ENCODE measurements at regions not wholly inside any gene's neighbourhood (a gene's known extent, or its start where the extent isn't known, plus 50 kb on each side); places are given as distances from the start of the nearest gene placed in this dataset.

DNA sequence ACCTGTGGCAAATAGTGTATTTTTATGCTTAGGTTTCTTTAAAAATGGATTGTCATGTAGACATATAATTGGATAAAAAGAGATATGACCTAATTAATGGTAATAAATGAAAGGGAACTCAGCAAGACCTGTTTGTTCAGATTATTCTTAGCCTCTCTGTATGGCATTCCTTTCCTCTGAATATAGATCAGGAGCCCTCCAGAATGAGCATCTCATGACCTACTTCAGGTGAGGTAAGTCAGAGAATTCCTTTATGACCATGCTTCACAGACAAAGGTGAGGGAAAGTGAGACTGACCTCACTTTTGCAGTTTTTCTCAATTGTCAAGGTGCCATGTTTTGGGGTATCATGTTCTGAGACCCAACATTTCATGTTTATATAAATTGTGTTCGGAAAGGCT, 1744.3 kb upstream of the PIK3C3 start:
- no TSS peak for BruUV-seq (replicated peaks)
- H3K9ac ChIP-seq (replicated peaks; ENCODE audit: extremely low read depth, insufficient read depth, low read length) = no peak overlapping the region
- CTCF ChIA-PET = no interaction called here
- TF ChIP-seq FOS (IDR thresholded peaks at IDR 0.05; ENCODE audit: borderline replicate concordance, insufficient read depth, low read length) (no peak), JUN (IDR thresholded peaks at IDR 0.05; ENCODE audit: borderline replicate concordance, insufficient read depth, insufficient read length, low read depth) (no peak), GATA2 (IDR thresholded peaks at IDR 0.05; ENCODE audit: insufficient read depth, insufficient read length, low read depth, low read length) (no peak), POLR2A (IDR thresholded peaks at IDR 0.05; ENCODE audit: low read depth, low read length) (no peak), MYC (IDR thresholded peaks at IDR 0.05; ENCODE audit: low read depth, low read length) (no peak), EZH2 (IDR thresholded peaks at IDR 0.05; ENCODE audit: borderline replicate concordance, low read depth, low read length, severe bottlenecking) (no peak), POLR2AphosphoS5 (IDR thresholded peaks at IDR 0.05; ENCODE audit: insufficient read depth, low read depth, low read length) (no peak)
- TF ChIP-seq, protein P1, sequence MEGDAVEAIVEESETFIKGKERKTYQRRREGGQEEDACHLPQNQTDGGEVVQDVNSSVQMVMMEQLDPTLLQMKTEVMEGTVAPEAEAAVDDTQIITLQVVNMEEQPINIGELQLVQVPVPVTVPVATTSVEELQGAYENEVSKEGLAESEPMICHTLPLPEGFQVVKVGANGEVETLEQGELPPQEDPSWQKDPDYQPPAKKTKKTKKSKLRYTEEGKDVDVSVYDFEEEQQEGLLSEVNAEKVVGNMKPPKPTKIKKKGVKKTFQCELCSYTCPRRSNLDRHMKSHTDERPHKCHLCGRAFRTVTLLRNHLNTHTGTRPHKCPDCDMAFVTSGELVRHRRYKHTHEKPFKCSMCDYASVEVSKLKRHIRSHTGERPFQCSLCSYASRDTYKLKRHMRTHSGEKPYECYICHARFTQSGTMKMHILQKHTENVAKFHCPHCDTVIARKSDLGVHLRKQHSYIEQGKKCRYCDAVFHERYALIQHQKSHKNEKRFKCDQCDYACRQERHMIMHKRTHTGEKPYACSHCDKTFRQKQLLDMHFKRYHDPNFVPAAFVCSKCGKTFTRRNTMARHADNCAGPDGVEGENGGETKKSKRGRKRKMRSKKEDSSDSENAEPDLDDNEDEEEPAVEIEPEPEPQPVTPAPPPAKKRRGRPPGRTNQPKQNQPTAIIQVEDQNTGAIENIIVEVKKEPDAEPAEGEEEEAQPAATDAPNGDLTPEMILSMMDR (IDR thresholded peaks at IDR 0.05; ENCODE audit: extremely low read depth in 1 of 2, insufficient read depth in 1 of 2, low read depth in 1 of 2, low read length in 2 of 2) = no peak
- TF ChIP-seq, protein P2, sequence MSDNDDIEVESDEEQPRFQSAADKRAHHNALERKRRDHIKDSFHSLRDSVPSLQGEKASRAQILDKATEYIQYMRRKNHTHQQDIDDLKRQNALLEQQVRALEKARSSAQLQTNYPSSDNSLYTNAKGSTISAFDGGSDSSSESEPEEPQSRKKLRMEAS (IDR thresholded peaks at IDR 0.05; ENCODE audit: insufficient read depth, insufficient read length) = no peak
- dilution Hi-C loops (cut with MboI; ENCODE audit: extremely low pct_ligation_motif_present, low sequenced_read_pairs) = no loop called here
- no peak overlapping the region for H3K4me3 ChIP-seq (replicated peaks in 1 of 3; ENCODE audit: insufficient read depth in 1 of 3, low read depth in 1 of 3, low read length in 3 of 3)
- FAIRE-seq = no peak
- no peaks in the 10 kb centered on the region for H3K79me2 ChIP-seq (ENCODE audit: control insufficient read depth, insufficient read depth, low read length)
- H3K36me3 ChIP-seq (ENCODE audit: control insufficient read depth in 2 of 2, extremely low read depth in 1 of 2, insufficient read depth in 2 of 2, low read length in 2 of 2) = no peaks in the 10 kb centered on the region
- intact Hi-C loops (cut with micrococcal nuclease) = no loop called here
- H3K4me1 ChIP-seq (ENCODE audit: control insufficient read depth, extremely low read depth, insufficient read depth, low read length) = no peaks in the 10 kb centered on the region
- no peak overlapping the region for H3K27ac ChIP-seq (ENCODE audit: insufficient read depth, low read depth, low read length)
- H3K9me3 ChIP-seq (replicated peaks; ENCODE audit: control insufficient read depth, insufficient read depth, low read length) = no peaks in the 10 kb centered on the region
- H3K4me2 ChIP-seq (ENCODE audit: insufficient read depth, low read length) = no peak overlapping the region
- no peak for DNase-seq (ENCODE audit: low read depth, low spot score)
- no peaks in the 10 kb centered on the region for H3K27me3 ChIP-seq (ENCODE audit: control insufficient read depth in 2 of 2, insufficient read depth in 2 of 2, low read length in 2 of 2)
- H4K20me1 ChIP-seq (replicated peaks; ENCODE audit: control insufficient read depth, extremely low read depth, insufficient read depth, low read length) = no peaks in the 10 kb centered on the region
- H2AFZ ChIP-seq (ENCODE audit: low read depth, low read length) = no peak overlapping the region
- H3K9me1 ChIP-seq (replicated peaks; ENCODE audit: control insufficient read depth, extremely low read depth, insufficient read depth, low read length) = no peaks in the 10 kb centered on the region
- POLR2A ChIA-PET = no interaction called here

All from endothelial cell of umbilical vein (primary cell).